ENCODE measurements at regions not wholly inside any gene's neighbourhood (a gene's known extent, or its start where the extent isn't known, plus 50 kb on each side); places are given as distances from the start of the nearest gene placed in this dataset.

DNA sequence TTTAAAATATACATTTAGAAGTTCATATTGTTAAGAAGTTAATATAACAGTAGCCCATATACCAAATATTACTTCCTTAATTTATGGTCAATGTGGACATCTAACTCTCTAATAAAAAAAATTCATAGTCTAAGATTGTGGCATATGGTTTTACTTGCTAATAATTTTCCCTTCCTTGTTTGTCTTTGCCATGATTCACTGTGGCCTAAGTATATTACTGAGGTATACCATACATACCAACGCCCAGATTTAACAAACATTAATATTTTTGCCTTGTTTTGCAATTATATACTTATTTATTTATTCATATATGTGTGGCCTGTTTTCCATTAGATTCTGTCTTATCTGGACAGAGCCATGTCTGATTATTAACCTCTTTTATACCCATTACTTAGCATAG is 54.6 kb upstream of the CCDC150 start:
- Histone ChIP-seq H3K4me3 (no peak overlapping the region), H3K27ac (no peak overlapping the region), H3K36me3 (no peaks in the 10 kb centered on the region), H3K9me3 (no peaks in the 10 kb centered on the region), H3K4me1 (no peaks in the 10 kb centered on the region), H3K27me3 (no peaks in the 10 kb centered on the region)
- intact Hi-C loops (cut with DNase I; ENCODE audit: low total_unique reads), result no loop called here
- no peak for DNase-seq
- no peak for TF ChIP-seq CTCF (IDR thresholded peaks at IDR 0.05)

DNA sequence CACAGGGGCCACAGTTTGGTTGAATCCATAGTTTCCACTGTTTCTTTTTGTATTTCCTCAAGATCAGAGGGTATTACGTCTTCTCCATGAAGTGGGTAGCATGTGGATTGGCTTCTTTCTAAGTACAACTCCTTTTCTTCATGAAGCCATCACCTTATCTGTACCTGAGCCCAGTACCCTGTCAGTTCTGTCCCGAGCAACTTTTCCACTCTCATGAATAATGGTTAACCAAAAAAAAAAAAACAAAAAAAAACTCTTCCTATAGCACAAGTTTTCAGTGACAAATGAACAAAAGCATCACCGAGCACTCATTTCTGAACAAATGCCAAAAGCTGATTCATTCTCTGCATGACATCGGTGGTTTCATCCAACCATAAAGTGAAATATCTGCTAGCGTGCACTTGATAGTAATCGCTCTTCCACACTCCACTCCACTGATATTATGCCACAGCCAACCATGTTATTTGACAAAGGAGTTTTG is 53.0 kb upstream of the CCDC150 start:
- no peak overlapping the region for H3K4me3 ChIP-seq
- H3K27ac ChIP-seq, result no peak overlapping the region
- no peak for TF ChIP-seq CTCF (IDR thresholded peaks at IDR 0.05)
- H3K4me1 ChIP-seq, result no peaks in the 10 kb centered on the region
- H3K27me3 ChIP-seq, result no peaks in the 10 kb centered on the region
- no peak for DNase-seq
- intact Hi-C loops (cut with DNase I; ENCODE audit: low total_unique reads), result no loop called here
- H3K9me3 ChIP-seq, result no peaks in the 10 kb centered on the region
- H3K36me3 ChIP-seq, result no peaks in the 10 kb centered on the region

DNA sequence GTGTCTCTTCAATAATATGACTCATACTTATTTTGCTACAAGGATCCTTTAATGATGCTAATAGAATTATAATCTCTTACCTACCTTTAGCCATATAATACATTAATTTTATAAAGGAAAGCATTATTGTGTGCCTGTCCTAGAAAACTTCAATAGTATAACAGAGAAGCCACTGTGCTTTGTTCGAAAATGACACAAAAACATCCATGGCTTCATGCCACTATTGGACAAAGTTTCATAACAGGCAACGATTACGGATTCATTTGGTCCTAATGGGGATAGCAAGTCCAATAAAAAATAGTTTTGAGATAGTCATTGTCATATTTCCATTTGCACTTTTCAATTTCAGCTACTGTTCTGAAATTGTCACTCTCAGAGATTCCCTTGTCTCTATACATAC is 52.5 kb upstream of the CCDC150 start:
- DNase-seq, result no peak
- Histone ChIP-seq H3K36me3 (no peaks in the 10 kb centered on the region), H3K27me3 (no peaks in the 10 kb centered on the region), H3K27ac (no peak overlapping the region), H3K9me3 (no peaks in the 10 kb centered on the region), H3K4me3 (no peak overlapping the region), H3K4me1 (peaks cover 0 to 2% (median 0%) of the 10 kb centered on the region in 4 donors)
- intact Hi-C loops (cut with DNase I; ENCODE audit: low total_unique reads), result no loop called here
- no peak for TF ChIP-seq CTCF (IDR thresholded peaks at IDR 0.05)

- no peaks in the 10 kb centered on the region for H3K27me3 ChIP-seq
- intact Hi-C loops (cut with DNase I; ENCODE audit: low total_unique reads), result no loop called here
- DNase-seq, result no peak
- H3K4me1 ChIP-seq, result peaks cover 0 to 7% (median 2%) of the 10 kb centered on the region in 4 donors
- H3K27ac ChIP-seq, result no peak overlapping the region
- H3K36me3 ChIP-seq, result no peaks in the 10 kb centered on the region
- TF ChIP-seq CTCF (IDR thresholded peaks at IDR 0.05), result no peak
- H3K4me3 ChIP-seq, result no peak overlapping the region
- H3K9me3 ChIP-seq, result no peaks in the 10 kb centered on the region
Observed at GRCh38 chr2:196587739-196588138, 51.8 kb upstream of the CCDC150 start.

GRCh38 chr2:196589419-196589818 is 50.1 kb upstream of the CCDC150 start:
- TF ChIP-seq CTCF (IDR thresholded peaks at IDR 0.05), result no peak
- no peaks in the 10 kb centered on the region for H3K27me3 ChIP-seq
- no peak overlapping the region for H3K27ac ChIP-seq
- peaks cover 0 to 15% (median 5%) of the 10 kb centered on the region in 4 donors for H3K4me1 ChIP-seq
- no peaks in the 10 kb centered on the region for H3K9me3 ChIP-seq
- H3K36me3 ChIP-seq, result no peaks in the 10 kb centered on the region
- intact Hi-C loops (cut with DNase I; ENCODE audit: low total_unique reads), result no loop called here
- DNase-seq, result no peak
- H3K4me3 ChIP-seq, result no peak overlapping the region

All from tibial artery (tissue), 4 donors.